Esophagus squamous epithelium (tissue), 4 donors: ENCODE measurements at regions not wholly inside any gene's neighbourhood (a gene's known extent, or its start where the extent isn't known, plus 50 kb on each side); places are given as distances from the start of the nearest gene placed in this dataset.

Source experiments
- CTCF ChIP-seq, 6 experiments: fragments of 450-650 bp in 4 of 6; fragments of 200-600 bp in 2 of 6; sonication (generic) in 2 of 6; IDR thresholded peaks; one replicate each; pipeline ENCODE4 v1.5.1; 2016 to 2019; ENCODE audit warnings: antibody characterized with exemption in 6 of 6, mild to moderate bottlenecking in 4 of 6, moderate library complexity in 4 of 6
- POLR2A ChIP-seq, 4 donors: fragments of 450-650 bp; IDR thresholded peaks; one replicate each; pipeline ENCODE4 v1.6.1; 2017; ENCODE audit warnings: antibody characterized with exemption in 4 of 4, mild to moderate bottlenecking in 4 of 4, moderate library complexity in 3 of 4

GRCh38 chr12:114263056-114263805 lies 142.7 kb downstream of the TBX5 start:
- TF ChIP-seq CTCF (IDR thresholded peaks at IDR 0.05) (no peak), POLR2A (IDR thresholded peaks at IDR 0.05) (no peak)
